Skin of body (tissue), 1 donor: ENCODE measurements at regions not wholly inside any gene's neighbourhood (a gene's known extent, or its start where the extent isn't known, plus 50 kb on each side); places are given as distances from the start of the nearest gene placed in this dataset.
"Not testable (repeated sequence)": the region's sequence is repeated elsewhere in the genome, so short reads cannot be mapped to it uniquely, and the experiment has no call there.

Source experiments
- DNase-seq: peaks from one replicate; lab custom pipeline; 2025; lab: John Stamatoyannopoulos, UW

DNA sequence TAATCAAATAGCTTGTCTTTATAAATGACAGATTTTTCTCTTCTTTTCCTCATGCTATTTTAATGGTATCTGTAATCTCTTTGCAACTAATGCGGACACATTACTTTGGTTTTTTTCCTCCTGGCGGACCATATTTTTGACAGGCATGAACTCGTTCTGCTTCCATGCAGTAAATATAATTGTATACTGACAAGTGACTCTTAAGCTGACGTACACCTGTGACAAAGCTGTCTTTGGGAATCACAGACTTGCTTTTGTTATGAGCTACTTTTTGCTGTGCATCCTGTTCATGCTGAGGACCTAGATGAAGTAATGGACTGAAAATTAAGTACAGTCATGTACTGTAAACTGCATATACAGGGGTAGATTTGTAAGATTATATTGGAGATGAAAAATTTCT, 434.3 kb upstream of the TMTC1 start:
- no peak for DNase-seq

- DNase-seq, result no peak
These were observed 429.4 kb upstream of the TMTC1 start for GRCh38 chr12:30213166-30213565.

GRCh38 chr12:30211743-30212142, 428.0 kb upstream of the TMTC1 start:
- DNase-seq, result no peak

DNA sequence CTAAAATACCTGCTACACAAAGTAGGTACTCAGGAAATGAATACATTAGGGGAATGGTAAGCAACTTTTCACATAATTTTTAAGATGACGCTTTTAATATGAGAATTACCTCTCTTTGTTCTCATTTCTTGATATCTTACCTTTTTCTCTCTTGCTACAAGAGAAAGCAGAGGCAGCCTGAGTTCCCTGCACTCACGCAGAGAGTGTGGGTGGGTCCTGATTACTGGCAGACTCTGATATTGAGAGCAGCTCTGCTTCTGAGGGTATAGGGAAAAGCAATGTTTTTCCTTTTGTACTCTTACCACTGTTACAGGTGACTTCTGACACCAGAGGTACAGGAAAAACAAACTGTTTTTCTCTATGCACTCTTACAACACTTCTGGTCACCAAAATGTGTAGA, 420.2 kb upstream of the TMTC1 start:
- DNase-seq, result no peak

DNA sequence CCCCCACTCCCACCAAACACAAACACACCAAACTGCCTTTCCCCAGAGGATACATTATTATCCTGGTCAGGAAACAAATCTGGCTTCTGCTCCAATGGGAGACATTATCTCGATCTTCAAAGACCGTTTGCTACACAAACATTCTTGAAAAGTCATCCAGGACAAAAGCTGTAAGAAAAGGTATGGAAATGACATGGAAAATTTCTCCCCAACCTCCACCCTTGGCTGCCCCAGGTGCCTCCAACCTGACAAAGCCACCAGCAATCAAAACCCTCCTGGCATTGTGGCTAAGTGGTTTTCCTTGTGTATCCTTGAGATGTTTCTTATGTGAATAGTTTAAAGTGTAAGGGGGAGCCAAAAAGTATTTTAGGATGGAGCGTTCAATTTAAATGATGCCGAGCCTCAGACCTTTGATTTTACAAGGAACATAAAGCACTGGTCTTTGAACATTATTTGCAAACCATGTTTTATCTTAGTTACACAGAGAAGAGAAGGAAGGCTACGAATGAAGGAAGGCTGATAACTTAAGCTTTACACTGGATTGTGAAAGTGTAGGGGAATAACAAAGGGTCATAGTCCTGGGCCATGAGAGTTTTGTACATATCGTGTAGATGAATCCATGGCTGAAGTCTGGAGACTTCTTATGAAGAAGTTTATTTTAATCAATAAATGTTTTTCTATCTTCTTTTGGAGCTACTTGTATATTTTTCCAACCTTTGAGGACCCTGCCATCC, 418.9 kb upstream of the TMTC1 start:
- no peak for DNase-seq

DNA sequence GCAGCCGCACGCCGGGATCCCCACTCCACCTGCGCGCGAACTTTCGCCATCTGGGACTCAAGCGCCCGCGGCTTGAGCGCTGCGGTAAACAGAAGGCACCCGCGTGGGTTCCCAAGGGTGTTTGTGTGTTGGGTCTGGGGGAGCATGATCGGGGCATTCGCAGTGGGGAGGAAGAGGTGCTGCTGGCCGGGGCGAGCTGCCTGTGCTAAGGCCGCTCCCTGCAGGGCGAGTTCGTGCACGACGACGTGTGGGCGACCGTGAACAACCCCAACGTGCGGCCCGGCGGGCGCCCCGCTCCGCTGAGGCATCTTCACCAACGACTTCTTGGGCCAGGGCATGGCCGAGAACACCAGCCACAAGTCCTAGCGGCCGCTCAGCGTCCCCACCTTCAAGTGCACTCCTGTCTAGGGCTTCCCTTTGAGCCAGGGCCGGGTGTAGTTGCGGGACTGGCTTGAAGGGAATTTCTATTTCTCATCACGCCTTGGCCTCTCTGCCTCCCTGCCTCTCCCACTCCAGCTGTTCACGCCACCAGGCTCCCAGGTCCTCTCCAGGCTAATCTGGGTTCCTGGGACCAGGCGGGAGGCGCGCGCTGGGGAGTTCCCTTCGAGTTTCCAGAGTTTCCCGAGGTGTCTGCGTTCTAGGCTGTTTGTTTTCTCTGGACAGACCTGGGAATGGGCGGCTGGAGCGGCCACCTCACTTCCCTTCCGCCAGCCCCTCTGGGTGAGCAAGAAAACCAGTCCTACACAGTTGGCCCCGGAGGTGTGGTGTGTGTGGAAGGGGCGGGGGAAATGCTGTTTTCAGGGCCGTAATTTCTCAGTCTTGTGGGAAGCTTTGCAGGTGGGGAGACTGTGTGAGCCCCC, 417.8 kb upstream of the TMTC1 start:
- no peak for DNase-seq

DNA sequence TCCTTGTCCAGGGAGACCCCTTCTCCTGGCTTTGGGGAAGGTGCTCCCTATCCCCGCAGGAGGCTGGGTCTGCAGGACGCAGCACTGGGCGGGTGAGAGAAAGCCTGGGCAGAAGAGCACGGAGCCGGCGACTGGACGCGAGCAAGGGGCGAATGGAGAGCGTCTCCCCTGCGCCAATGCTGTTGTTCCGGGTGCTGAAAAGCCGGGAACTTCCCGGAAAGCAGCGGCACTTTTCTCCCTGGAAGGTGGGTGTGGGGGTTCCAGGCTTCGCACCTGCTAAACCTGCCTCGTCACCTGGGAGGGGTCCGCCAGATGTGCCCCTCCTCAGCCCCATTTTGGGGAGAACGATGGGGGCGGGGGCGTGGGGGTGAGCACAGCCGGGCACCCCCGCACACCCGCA, 417.1 kb upstream of the TMTC1 start:
- DNase-seq, result no peak

GRCh38 chr12:30197392-30198057, 413.8 kb upstream of the TMTC1 start:
- DNase-seq, result no peak

- DNase-seq, result no peak
These were observed 408.1 kb upstream of the TMTC1 start for GRCh38 chr12:30191696-30192455.

DNA sequence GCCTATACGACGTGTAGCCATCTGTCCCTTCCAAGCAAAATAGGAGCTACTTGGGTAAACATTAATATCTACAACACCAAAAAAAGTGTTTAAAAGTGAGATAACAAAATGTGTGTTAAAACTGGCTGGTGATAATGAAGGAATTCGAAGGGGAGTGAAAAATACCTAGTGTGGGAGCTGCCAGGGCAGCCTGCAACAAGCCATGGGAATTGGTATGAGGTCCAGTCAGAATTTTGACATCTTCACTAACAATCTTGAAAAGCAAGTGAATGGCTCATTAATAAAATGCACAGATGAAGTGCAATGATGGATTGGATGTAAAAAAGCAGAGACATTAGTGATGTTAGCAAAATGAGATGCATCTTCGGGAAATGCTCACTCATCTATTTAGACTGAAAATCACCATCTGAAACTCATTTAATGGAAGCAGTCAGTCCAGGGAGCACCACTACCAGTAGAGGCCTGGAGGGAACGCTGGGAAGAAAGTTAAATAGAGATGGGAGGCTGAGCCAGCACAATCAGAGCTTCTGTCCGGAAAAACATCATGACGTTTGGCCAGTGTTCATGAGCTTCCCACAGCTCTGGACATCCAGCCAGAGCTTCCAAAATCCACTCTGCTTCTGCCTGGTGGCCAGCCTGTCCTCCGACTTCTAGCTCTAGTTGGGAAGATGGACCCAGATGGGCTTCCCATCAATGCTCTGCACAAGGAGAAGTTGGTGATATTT, 405.0 kb upstream of the TMTC1 start:
- DNase-seq, result no peak

- DNase-seq, result no peak
These were observed 403.7 kb upstream of the TMTC1 start for GRCh38 chr12:30187426-30187825.

- no peak for DNase-seq
These were observed 397.6 kb upstream of the TMTC1 start for GRCh38 chr12:30181334-30181733.

DNA sequence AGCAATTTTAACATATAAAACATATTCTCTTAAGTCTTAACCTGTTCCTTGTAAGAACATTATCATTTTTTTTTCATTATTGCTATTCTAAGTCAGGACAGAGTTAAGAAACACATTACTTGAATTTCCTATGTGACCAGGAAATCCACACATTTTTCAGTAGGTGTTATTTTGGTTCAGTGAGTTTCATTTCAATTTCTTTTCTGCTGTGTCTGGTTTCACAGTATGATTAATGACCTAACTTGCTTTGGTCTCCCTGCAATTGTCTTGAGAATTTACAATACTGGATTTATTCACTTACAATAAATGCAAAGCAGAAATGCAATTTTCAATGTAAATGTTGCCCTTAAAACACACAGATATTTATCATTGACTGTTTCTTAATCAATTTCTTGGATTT, 396.9 kb upstream of the TMTC1 start:
- no peak for DNase-seq

- no peak for DNase-seq
These were observed 395.2 kb upstream of the TMTC1 start for GRCh38 chr12:30178916-30179315.

GRCh38 chr12:30169839-30170591, 386.3 kb upstream of the TMTC1 start:
- no peak for DNase-seq

DNA sequence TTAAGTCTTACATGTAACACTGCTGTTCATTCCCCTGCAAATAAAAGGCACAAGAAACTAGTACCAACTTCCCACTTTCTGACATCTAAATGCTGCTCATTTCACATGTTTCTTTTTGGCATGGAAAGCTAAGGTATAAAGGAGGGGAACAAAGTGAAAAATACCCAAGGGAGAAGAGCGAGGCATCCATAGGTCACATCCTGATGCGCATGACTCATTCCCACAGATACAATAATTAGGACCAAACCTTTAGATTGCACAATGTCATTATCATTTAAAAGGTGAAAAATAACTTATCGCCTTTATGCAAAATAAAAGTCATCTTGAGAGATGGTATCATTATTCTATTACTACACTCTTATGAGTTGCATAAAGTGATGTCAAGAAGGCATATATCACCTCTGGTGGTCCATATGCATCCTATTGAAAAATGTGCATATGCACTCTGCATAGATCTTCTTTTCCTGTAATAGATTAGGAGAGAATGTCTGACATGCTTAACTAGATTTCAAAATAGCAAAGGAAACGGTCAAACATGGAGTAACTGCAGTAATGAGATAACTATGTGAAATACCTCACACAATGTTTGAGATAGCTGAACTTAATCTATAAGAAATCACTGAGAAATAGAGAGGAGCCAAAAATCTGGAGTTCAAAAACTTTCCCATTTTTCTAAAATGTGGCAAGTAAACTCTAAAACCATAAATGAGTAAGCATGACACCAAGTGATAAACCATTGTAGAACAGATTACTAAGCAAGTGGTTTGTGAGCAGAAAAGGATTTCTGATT, 382.5 kb upstream of the TMTC1 start:
- DNase-seq, result no peak

DNA sequence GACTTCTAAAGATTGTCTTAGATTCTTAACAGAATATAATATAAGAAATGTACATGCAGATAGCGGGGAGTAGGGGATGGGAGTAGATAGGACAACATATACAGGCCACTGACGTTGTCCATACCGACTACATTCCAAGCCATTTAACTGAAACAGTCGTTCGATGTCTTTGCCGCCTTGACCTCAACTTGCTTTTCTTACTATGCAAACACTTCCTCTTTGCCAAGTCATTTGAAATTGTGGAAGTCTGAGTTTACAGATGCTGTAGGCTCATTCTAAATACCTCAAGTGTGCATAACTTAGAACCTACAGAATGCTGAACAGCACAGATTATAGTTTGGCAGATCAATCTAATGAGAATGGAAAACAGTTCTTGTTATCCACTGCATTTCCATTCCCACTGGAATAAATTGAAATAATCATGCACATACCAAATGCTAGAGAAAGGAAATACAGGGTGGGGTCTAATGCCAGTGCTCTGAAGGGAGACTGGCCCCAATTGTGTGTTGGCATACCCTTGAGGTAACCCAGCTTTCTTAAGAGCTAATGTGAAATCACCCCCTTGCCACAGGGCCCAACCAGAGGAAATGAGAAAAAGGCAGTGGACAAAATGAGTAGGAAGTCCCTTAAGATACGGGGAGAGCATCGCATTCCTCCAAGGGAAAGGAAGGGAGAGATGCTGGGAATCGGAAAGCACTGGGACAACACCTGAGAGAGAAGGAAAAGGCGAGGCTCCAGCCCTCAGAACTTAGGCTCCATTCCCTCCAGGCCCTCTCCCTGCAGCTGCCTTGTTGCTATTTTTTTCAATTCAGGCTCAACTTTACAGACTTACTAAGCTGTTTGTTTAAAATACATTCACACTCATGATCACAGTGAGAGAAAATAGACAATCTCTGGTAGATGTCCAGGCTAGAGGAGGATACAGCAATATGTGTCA, 380.9 kb upstream of the TMTC1 start:
- no peak for DNase-seq

- not testable (repeated sequence) for DNase-seq
These were observed 373.1 kb upstream of the TMTC1 start for GRCh38 chr12:30156833-30157232.
